H1 (cell line): ENCODE measurements at regions not wholly inside any gene's neighbourhood (a gene's known extent, or its start where the extent isn't known, plus 50 kb on each side); places are given as distances from the start of the nearest gene placed in this dataset.

ENCODE experiments used
- BRCA1 ChIP-seq: IDR thresholded peaks from 2 replicates; pipeline ENCODE4 v1.6.1; 2012; ENCODE audit warnings: low read depth, low read length, improper control_type of control experiment
- CREB1 ChIP-seq: IDR thresholded peaks from 2 replicates; pipeline ENCODE4 v1.6.1; 2012; ENCODE audit warnings: inconsistent platforms
- CTCF ChIP-seq, 3 experiments: IDR thresholded peaks; 1 replicate in 2 of 3; 2 replicates in 1 of 3; pipeline versions ENCODE4 v1.5.1 to v1.6.1; 2011; ENCODE audit warnings: low read length in 3 of 3, mild to moderate bottlenecking in 3 of 3, inconsistent platforms in 2 of 3, low read depth in 1 of 3, moderate library complexity in 1 of 3; ENCODE audit not compliant: insufficient read depth in 1 of 3; ENCODE audit errors: control extremely low read depth in 1 of 3
- EGR1 ChIP-seq: IDR thresholded peaks from 2 replicates; pipeline ENCODE4 v1.6.1; 2011; ENCODE audit warnings: low read depth, low read length, borderline replicate concordance
- KDM1A ChIP-seq: fragments of 200-600, 300-600 bp; sonication (generic); IDR thresholded peaks from 2 replicates; pipeline ENCODE4 v1.7.1; 2016; ENCODE audit warnings: mild to moderate bottlenecking, low read length, borderline replicate concordance
- PHF8 ChIP-seq: fragments of 200-600 bp; sonication (generic); conservative IDR thresholded peaks from 2 replicates; pipeline ENCODE4 v1.7.1; 2012; ENCODE audit warnings: low read depth, mild to moderate bottlenecking, inconsistent platforms, low read length, moderate library complexity
- POLR2AphosphoS5 ChIP-seq: IDR thresholded peaks from 2 replicates; pipeline ENCODE4 v1.6.1; 2011; ENCODE audit warnings: low read depth, low read length
- RXRA ChIP-seq: IDR thresholded peaks from 2 replicates; pipeline ENCODE4 v1.6.1; 2011; ENCODE audit warnings: low read depth, mild to moderate bottlenecking, low read length, moderate library complexity; ENCODE audit not compliant: insufficient read depth
- TAF7 ChIP-seq: optimal IDR thresholded peaks from 2 replicates; pipeline ENCODE3; 2011; ENCODE audit warnings: low read depth, mild to moderate bottlenecking, inconsistent platforms, low read length, moderate library complexity, borderline replicate concordance

GRCh38 chr2:147531269-147531668, 313.6 kb upstream of the ACVR2A start:
- TF ChIP-seq TAF7 (no peak), CTCF (IDR thresholded peaks at IDR 0.05; ENCODE audit: control extremely low read depth in 1 of 3, insufficient read depth in 1 of 3, low read depth in 1 of 3, low read length in 3 of 3) (no peak), RXRA (no peak), EGR1 (no peak), POLR2AphosphoS5 (no peak), CREB1 (no peak), BRCA1 (no peak), PHF8 (no peak), KDM1A (no peak)
